ENCODE measurements at regions not wholly inside any gene's neighbourhood (a gene's known extent, or its start where the extent isn't known, plus 50 kb on each side); places are given as distances from the start of the nearest gene placed in this dataset.
A peak's percentile ranks its signal among the peaks of the same experiment; 100 is the strongest.

DNA sequence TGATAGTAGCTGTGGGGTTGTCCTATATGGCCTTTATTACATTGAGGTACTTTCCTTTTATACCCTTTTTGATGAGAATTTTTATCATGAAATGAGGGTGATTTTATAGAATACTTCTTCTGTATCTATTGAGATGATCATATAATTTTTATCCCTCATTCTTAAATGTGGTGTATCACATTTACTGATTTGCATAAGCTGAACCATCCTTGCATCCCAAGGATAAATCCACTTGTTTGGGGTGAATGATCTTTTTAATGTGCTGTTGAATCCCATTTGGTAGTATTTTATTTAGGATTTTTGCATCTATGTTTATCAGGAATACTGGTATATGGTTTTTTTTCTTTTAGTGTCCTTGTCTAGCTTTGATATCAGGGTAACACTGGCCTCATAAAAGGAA is 84.5 kb upstream of the IL6 start:
- ChIA-PET POLR2A (no interaction called here), CTCF (no interaction called here)
- no peak for TF ChIP-seq CTCF (IDR thresholded peaks at IDR 0.05; ENCODE audit: control extremely low read depth, extremely low read depth, low read depth, missing control alignments)
- no peak for DNase-seq (ENCODE audit: extremely low spot score)

- ChIA-PET CTCF (interaction anchor here (1.3 to 1.4 kb wide), 2 partner anchors 14 to 34 kb away, joined by 3 to 4 read pairs; no protein-coding TSS in a partner anchor), POLR2A (no interaction called here)
- no peak for TF ChIP-seq CTCF (IDR thresholded peaks at IDR 0.05; ENCODE audit: control extremely low read depth, extremely low read depth, low read depth, missing control alignments)
Measured at GRCh38 chr7:22640269-22640668, 86.7 kb upstream of the IL6 start.

DNA sequence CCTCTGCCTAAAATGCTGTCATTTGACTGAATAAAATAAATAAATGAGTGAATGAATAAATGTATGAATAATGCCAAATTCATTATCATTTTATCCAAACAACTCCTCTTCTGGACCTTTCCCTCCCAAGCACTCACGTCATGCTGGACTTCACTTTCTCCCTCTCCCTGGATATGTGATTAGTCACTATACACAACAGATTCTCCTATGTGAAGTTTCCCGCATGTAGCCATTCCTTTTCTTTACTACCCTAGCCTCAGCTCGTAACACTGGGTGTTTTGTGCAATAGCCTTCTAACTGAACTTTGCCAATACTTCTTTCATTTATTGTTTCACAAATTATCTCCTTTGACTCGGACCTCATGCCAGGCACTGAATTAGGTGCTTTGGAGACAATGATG is 87.6 kb upstream of the IL6 start:
- ChIA-PET CTCF (interaction anchor here (0.8 to 1.4 kb wide), 6 partner anchors 10 to 666 kb away, joined by 3 to 4 read pairs (median 3); partner anchors contain the start of gene IL6), POLR2A (no interaction called here)
- DNase-seq (ENCODE audit: extremely low spot score), result no peak
- TF ChIP-seq CTCF (IDR thresholded peaks at IDR 0.05; ENCODE audit: control extremely low read depth, extremely low read depth, low read depth, missing control alignments), result no peak

More at GRCh38 chr7:22640269-22640668, 86.7 kb upstream of the IL6 start:
- peak; percentile 41 for DNase-seq (ENCODE audit: extremely low spot score)

GRCh38 chr7:22635349-22635748 is 91.7 kb upstream of the IL6 start:
- no peak for TF ChIP-seq CTCF (IDR thresholded peaks at IDR 0.05; ENCODE audit: control extremely low read depth, extremely low read depth, low read depth, missing control alignments)
- POLR2A ChIA-PET, result no interaction called here
- CTCF ChIA-PET, result interaction anchor here (1.4 kb wide), 1 partner anchor 10 kb away, joined by 3 read pairs; no protein-coding TSS in a partner anchor
- no peak for DNase-seq (ENCODE audit: extremely low spot score)

DNA sequence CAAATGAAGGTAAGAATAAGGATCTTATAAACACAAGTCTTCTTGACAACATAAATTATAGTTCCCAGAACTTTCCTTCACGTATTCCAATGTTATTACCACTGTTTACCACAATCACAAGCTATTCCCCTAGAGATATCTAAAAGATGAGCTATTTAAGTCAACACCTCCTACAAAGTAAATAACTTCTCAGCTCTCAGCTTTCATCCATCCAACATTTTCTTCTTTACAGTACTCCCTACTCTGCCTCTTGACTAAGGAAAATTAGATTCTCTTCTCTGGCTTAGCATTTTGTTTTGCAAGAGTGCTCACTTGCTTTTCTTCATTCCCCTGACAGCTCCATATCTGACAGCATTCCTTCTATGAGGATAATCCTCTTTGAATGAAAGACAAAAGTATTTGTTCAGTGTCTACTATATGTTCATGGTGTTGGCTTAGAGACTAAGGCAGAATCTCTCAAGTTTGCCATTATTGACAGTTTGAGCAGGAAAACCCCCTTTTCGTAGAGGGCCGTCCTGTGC is 93.0 kb upstream of the IL6 start:
- no peak for DNase-seq (ENCODE audit: extremely low spot score)
- no peak for TF ChIP-seq CTCF (IDR thresholded peaks at IDR 0.05; ENCODE audit: control extremely low read depth, extremely low read depth, low read depth, missing control alignments)
- CTCF ChIA-PET, result interaction anchor here (1.0 kb wide), 1 partner anchor 23 kb away, joined by 3 read pairs; no protein-coding TSS in a partner anchor
- POLR2A ChIA-PET, result no interaction called here

DNA sequence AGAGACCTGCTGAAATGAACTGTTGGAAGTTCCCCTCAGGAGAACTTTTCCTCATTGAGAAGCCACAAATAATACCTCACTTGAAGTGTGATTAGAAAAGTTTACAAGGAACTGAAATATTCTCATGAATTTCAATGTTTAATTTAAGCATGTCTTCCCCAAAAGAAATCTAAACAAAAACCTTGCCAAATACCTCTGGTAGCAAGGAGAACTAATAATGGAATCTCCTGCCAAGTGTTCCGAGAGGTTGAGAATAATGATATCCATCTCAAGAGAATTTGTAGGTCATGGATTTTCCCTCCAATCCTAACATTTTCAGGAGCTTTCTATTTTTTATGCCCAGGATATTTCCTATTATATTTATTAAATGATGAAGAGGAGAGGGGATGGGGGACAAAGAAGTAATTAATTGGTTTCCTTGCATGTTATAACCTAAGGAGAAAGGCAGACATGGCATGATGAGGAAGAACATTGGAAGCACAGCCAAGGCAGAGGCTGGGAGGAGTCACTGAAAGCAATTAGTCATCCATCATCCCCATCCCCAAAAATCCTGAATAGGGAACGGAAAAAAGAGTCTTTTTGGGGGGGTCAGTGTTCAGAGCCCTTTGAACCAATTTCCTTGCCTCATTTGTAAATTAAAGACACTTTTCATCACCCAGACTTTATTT is 93.6 kb upstream of the IL6 start:
- no peak for TF ChIP-seq CTCF (IDR thresholded peaks at IDR 0.05; ENCODE audit: control extremely low read depth, extremely low read depth, low read depth, missing control alignments)
- ChIA-PET POLR2A (no interaction called here), CTCF (interaction anchor here (1.0 kb wide), 1 partner anchor 23 kb away, joined by 3 read pairs; no protein-coding TSS in a partner anchor)
- DNase-seq (ENCODE audit: extremely low spot score), result no peak
